HCT116 (cell line): ENCODE measurements at regions not wholly inside any gene's neighbourhood (a gene's known extent, or its start where the extent isn't known, plus 50 kb on each side); places are given as distances from the start of the nearest gene placed in this dataset.

Experiments used
- EGR1 ChIP-seq: IDR thresholded peaks from 2 replicates; pipeline ENCODE4 v1.6.1; 2012; ENCODE audit warnings: low read depth
- JUND ChIP-seq: IDR thresholded peaks from 2 replicates; pipeline ENCODE4 v1.6.1; 2012
- POLR2A ChIP-seq: IDR thresholded peaks from 2 replicates; pipeline ENCODE4 v1.7.0; 2011; ENCODE audit warnings: borderline replicate concordance; ENCODE audit not compliant: insufficient read depth, insufficient read length; ENCODE audit errors: extremely low read depth
- POLR2AphosphoS5 ChIP-seq: IDR thresholded peaks from 2 replicates; pipeline ENCODE4 v1.6.1; 2011; ENCODE audit warnings: mild to moderate bottlenecking, low read depth, low read length, moderate library complexity
- RAD21 ChIP-seq: IDR thresholded peaks from 2 replicates; pipeline ENCODE4 v1.6.1; 2012; ENCODE audit warnings: low read depth, mild to moderate bottlenecking
- TF ChIP-seq, protein P1 (sequence below), 3 experiments: fragments of 200-600 bp in 1 of 3; sonication (generic) in 1 of 3; IDR thresholded peaks in 2 of 3; conservative IDR thresholded peaks in 1 of 3; 2 replicates each; pipeline ENCODE4 v1.5.1; 2012 to 2017; ENCODE audit warnings: low read depth in 2 of 3, low read length in 2 of 3, antibody characterized with exemption in 1 of 3, borderline replicate concordance in 1 of 3, control low read depth in 1 of 3, mild to moderate bottlenecking in 1 of 3, mixed read lengths in 1 of 3, mixed run types in 1 of 3, moderate library complexity in 1 of 3; ENCODE audit not compliant: insufficient read depth in 1 of 3
- TF ChIP-seq, protein P2 (sequence below): IDR thresholded peaks from 2 replicates; pipeline ENCODE4 v1.6.1; 2011; ENCODE audit warnings: mild to moderate bottlenecking, low read length, moderate library complexity; ENCODE audit not compliant: insufficient replicate concordance; ENCODE audit errors: extremely low read depth
- TF ChIP-seq, protein P3 (sequence below): IDR thresholded peaks from 2 replicates; pipeline ENCODE4 v1.6.1; 2012; ENCODE audit warnings: low read depth

DNA sequence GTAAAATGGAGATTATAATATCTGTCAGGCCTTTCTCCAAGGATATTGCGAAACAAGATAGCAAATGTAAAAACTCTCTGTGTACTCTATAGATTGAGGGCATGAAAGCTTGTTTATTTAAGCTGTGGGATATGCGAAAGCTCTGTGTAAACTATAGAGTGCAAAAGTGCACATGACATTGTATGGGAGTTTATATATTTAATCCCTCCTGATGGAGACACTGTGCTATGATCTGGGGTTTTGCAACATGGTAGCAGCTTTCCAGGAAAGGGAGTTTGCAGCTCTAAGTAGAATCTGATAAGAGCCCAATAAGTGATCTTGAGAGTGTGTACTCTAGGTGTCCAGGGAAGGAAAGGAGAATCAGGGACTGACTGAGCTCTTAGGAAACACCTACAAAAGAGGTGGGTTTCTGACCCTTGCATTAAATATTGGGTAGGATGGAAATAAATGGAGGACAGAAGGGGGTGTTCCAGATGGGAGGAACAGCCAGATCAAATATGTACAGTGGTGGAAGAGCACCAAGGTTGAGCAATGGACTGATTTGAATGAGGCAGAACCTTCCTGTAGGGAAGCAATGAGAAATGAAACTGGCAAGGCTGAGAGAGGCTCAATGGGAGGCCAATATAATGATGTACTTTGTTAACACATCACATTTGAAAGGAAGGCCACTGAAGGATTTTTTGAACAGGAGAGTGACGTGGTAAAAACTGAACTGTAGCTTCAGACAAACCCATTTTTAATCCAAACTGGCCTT is 450.1 kb downstream of the GJA1 start:
- TF ChIP-seq, protein P1, sequence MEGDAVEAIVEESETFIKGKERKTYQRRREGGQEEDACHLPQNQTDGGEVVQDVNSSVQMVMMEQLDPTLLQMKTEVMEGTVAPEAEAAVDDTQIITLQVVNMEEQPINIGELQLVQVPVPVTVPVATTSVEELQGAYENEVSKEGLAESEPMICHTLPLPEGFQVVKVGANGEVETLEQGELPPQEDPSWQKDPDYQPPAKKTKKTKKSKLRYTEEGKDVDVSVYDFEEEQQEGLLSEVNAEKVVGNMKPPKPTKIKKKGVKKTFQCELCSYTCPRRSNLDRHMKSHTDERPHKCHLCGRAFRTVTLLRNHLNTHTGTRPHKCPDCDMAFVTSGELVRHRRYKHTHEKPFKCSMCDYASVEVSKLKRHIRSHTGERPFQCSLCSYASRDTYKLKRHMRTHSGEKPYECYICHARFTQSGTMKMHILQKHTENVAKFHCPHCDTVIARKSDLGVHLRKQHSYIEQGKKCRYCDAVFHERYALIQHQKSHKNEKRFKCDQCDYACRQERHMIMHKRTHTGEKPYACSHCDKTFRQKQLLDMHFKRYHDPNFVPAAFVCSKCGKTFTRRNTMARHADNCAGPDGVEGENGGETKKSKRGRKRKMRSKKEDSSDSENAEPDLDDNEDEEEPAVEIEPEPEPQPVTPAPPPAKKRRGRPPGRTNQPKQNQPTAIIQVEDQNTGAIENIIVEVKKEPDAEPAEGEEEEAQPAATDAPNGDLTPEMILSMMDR (IDR thresholded peaks at IDR 0.05 in 2 of 3, conservative IDR thresholded peaks at IDR 0.05 in 1 of 3; ENCODE audit: borderline replicate concordance in 1 of 3, insufficient read depth in 1 of 3, low read depth in 2 of 3, low read length in 2 of 3): no peak
- no peak for TF ChIP-seq EGR1
- TF ChIP-seq, protein P2, sequence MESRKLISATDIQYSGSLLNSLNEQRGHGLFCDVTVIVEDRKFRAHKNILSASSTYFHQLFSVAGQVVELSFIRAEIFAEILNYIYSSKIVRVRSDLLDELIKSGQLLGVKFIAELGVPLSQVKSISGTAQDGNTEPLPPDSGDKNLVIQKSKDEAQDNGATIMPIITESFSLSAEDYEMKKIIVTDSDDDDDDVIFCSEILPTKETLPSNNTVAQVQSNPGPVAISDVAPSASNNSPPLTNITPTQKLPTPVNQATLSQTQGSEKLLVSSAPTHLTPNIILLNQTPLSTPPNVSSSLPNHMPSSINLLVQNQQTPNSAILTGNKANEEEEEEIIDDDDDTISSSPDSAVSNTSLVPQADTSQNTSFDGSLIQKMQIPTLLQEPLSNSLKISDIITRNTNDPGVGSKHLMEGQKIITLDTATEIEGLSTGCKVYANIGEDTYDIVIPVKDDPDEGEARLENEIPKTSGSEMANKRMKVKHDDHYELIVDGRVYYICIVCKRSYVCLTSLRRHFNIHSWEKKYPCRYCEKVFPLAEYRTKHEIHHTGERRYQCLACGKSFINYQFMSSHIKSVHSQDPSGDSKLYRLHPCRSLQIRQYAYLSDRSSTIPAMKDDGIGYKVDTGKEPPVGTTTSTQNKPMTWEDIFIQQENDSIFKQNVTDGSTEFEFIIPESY: no peak
- no peak for TF ChIP-seq POLR2AphosphoS5
- no peak for TF ChIP-seq JUND
- TF ChIP-seq, protein P3, sequence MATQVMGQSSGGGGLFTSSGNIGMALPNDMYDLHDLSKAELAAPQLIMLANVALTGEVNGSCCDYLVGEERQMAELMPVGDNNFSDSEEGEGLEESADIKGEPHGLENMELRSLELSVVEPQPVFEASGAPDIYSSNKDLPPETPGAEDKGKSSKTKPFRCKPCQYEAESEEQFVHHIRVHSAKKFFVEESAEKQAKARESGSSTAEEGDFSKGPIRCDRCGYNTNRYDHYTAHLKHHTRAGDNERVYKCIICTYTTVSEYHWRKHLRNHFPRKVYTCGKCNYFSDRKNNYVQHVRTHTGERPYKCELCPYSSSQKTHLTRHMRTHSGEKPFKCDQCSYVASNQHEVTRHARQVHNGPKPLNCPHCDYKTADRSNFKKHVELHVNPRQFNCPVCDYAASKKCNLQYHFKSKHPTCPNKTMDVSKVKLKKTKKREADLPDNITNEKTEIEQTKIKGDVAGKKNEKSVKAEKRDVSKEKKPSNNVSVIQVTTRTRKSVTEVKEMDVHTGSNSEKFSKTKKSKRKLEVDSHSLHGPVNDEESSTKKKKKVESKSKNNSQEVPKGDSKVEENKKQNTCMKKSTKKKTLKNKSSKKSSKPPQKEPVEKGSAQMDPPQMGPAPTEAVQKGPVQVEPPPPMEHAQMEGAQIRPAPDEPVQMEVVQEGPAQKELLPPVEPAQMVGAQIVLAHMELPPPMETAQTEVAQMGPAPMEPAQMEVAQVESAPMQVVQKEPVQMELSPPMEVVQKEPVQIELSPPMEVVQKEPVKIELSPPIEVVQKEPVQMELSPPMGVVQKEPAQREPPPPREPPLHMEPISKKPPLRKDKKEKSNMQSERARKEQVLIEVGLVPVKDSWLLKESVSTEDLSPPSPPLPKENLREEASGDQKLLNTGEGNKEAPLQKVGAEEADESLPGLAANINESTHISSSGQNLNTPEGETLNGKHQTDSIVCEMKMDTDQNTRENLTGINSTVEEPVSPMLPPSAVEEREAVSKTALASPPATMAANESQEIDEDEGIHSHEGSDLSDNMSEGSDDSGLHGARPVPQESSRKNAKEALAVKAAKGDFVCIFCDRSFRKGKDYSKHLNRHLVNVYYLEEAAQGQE: no peak
- TF ChIP-seq RAD21: no peak
- no peak for TF ChIP-seq POLR2A
